H1 (cell line): ENCODE measurements at regions not wholly inside any gene's neighbourhood (a gene's known extent, or its start where the extent isn't known, plus 50 kb on each side); places are given as distances from the start of the nearest gene placed in this dataset.

Experiments used
- CTCF ChIA-PET: fragments of 300-600 bp; sonication (Branson Sonifier 250); formaldehyde crosslinking; loops from one replicate; lab custom pipeline; 2021; ENCODE audit not compliant: partially characterized antibody; lab: Charles Lee
- POLR2A ChIA-PET: fragments of 300-600 bp; sonication (Branson Sonifier 250); formaldehyde crosslinking; loops from one replicate; lab custom pipeline; 2021; ENCODE audit warnings: inconsistent platforms; ENCODE audit not compliant: partially characterized antibody; lab: Charles Lee
- DNase-seq, 2 experiments: peaks; one replicate each; pipeline versions ENCODE4 v3.0.0 to v3.0.0-alpha.2; 2010 to 2022; ENCODE audit warnings: low spot score in 2 of 2, low read depth in 1 of 2, mixed read lengths in 1 of 2
- FAIRE-seq: peaks from 2 replicates; lab custom pipeline; 2011; peaks lifted over from hg19 to GRCh38; lab: Jason Lieb, UNC
- H2AFZ ChIP-seq: 2 replicates; pipeline ENCODE4 v1.8.1; 2012; ENCODE audit warnings: low read length, inconsistent platforms
- H2AK5ac ChIP-seq: 2 replicates; pipeline ENCODE4 v1.6.1; 2013; ENCODE audit warnings: low read depth, low read length
- H2BK120ac ChIP-seq: replicated peaks from 2 replicates; pipeline ENCODE3; 2013; ENCODE audit warnings: low read depth, low read length, inconsistent platforms
- H2BK12ac ChIP-seq: 2 replicates; pipeline ENCODE4 v1.6.1; 2013; ENCODE audit warnings: low read depth, low read length
- H2BK15ac ChIP-seq: 2 replicates; pipeline ENCODE4 v1.6.1; 2013; ENCODE audit warnings: low read length
- H2BK20ac ChIP-seq: 2 replicates; pipeline ENCODE4 v1.6.1; 2013; ENCODE audit warnings: low read length
- H2BK5ac ChIP-seq: 2 replicates; pipeline ENCODE4 v1.6.1; 2013; ENCODE audit warnings: low read depth, low read length
- H3K14ac ChIP-seq: 2 replicates; pipeline ENCODE4 v1.6.1; 2013; ENCODE audit warnings: inconsistent platforms; ENCODE audit not compliant: insufficient read length
- H3K18ac ChIP-seq: 2 replicates; pipeline ENCODE4 v1.6.1; 2013; ENCODE audit warnings: low read length; ENCODE audit errors: extremely low read depth
- H3K23ac ChIP-seq: 2 replicates; pipeline ENCODE4 v1.6.1; 2013; ENCODE audit warnings: inconsistent platforms; ENCODE audit not compliant: insufficient read length
- H3K23me2 ChIP-seq: 2 replicates; pipeline ENCODE4 v1.6.1; 2013; ENCODE audit warnings: low read depth, low read length
- H3K27ac ChIP-seq: 2 replicates; pipeline ENCODE4 v1.6.1; 2011; ENCODE audit warnings: low read depth, low read length, inconsistent platforms
- H3K27me3 ChIP-seq, 4 experiments: replicated peaks in 1 of 4; 1 replicate in 1 of 4; 2 replicates in 3 of 4; pipeline versions ENCODE4 v1.6.1 to v1.8.1; 2011 to 2013; ENCODE audit warnings: low read length in 3 of 4, mild to moderate bottlenecking in 3 of 4, inconsistent platforms in 2 of 4, mixed read lengths in 2 of 4, moderate library complexity in 1 of 4; ENCODE audit not compliant: control insufficient read depth in 3 of 4, insufficient read depth in 3 of 4; ENCODE audit errors: extremely low read depth in 1 of 4
- H3K36me3 ChIP-seq, 4 experiments: 2 replicates each; pipeline versions ENCODE4 v1.6.1 to v1.8.1; 2011 to 2013; ENCODE audit warnings: mild to moderate bottlenecking in 4 of 4, low read length in 3 of 4, moderate library complexity in 2 of 4, control low read depth in 1 of 4, inconsistent platforms in 1 of 4; ENCODE audit not compliant: insufficient read depth in 4 of 4, control insufficient read depth in 2 of 4
- H3K4ac ChIP-seq: replicated peaks from 2 replicates; pipeline ENCODE3; 2013; ENCODE audit warnings: low read length, low read depth, mixed read lengths, inconsistent platforms; ENCODE audit not compliant: insufficient read length
- H3K4me1 ChIP-seq, 4 experiments: replicated peaks in 1 of 4; 1 replicate in 1 of 4; 2 replicates in 3 of 4; pipeline versions ENCODE4 v1.6.1 to v1.8.1; 2011 to 2013; ENCODE audit warnings: low read length in 3 of 4, inconsistent platforms in 2 of 4, mixed read lengths in 1 of 4; ENCODE audit not compliant: insufficient read depth in 4 of 4, control insufficient read depth in 3 of 4
- H3K4me2 ChIP-seq, 2 experiments: 2 replicates each; pipeline versions ENCODE4 v1.6.1 to v1.8.1; 2011 to 2013; ENCODE audit warnings: low read depth in 2 of 2, low read length in 2 of 2, control low read depth in 1 of 2, inconsistent platforms in 1 of 2, mild to moderate bottlenecking in 1 of 2; ENCODE audit not compliant: insufficient read depth in 1 of 2
- H3K4me3 ChIP-seq, 4 experiments: fragments of 200-600, 300-600 bp in 1 of 4; sonication (generic), shearing (Covaris generic), sonication (Bioruptor Twin) in 1 of 4; 2 replicates each; pipeline versions ENCODE4 v1.5.1 to v1.8.1; 2011 to 2016; ENCODE audit warnings: low read length in 4 of 4, low read depth in 3 of 4, control low read depth in 2 of 4, inconsistent platforms in 2 of 4, mild to moderate bottlenecking in 2 of 4, mixed read lengths in 1 of 4, moderate library complexity in 1 of 4; ENCODE audit not compliant: insufficient read depth in 2 of 4; ENCODE audit errors: extremely low read depth in 1 of 4
- H3K56ac ChIP-seq: replicated peaks from 2 replicates; pipeline ENCODE3; 2013; ENCODE audit warnings: low read depth, mild to moderate bottlenecking, mixed read lengths, low read length, inconsistent platforms; ENCODE audit not compliant: insufficient read length
- H3K79me1 ChIP-seq: 2 replicates; pipeline ENCODE4 v1.6.1; 2013; ENCODE audit warnings: low read depth, low read length, control low read depth
- H3K79me2 ChIP-seq, 2 experiments: 2 replicates each; pipeline versions ENCODE4 v1.6.1 to v1.8.1; 2012 to 2013; ENCODE audit warnings: low read length in 2 of 2, mild to moderate bottlenecking in 2 of 2, inconsistent platforms in 1 of 2; ENCODE audit not compliant: insufficient read depth in 2 of 2, control insufficient read depth in 1 of 2
- H3K9ac ChIP-seq, 4 experiments: replicated peaks in 1 of 4; 1 replicate in 1 of 4; 2 replicates in 3 of 4; pipeline versions ENCODE4 v1.6.1 to v1.8.1; 2011 to 2013; ENCODE audit warnings: low read depth in 3 of 4, low read length in 3 of 4, control low read depth in 2 of 4, mild to moderate bottlenecking in 2 of 4, moderate library complexity in 2 of 4, inconsistent platforms in 1 of 4; ENCODE audit errors: extremely low read depth in 1 of 4
- H3K9me3 ChIP-seq, 2 experiments: 2 replicates each; pipeline versions ENCODE4 v1.6.1 to v1.8.1; 2012 to 2013; ENCODE audit warnings: mild to moderate bottlenecking in 2 of 2, moderate library complexity in 2 of 2, control low read depth in 1 of 2, inconsistent platforms in 1 of 2, low read depth in 1 of 2, low read length in 1 of 2, mixed read lengths in 1 of 2; ENCODE audit not compliant: insufficient read depth in 2 of 2
- H4K20me1 ChIP-seq, 2 experiments: replicated peaks in 1 of 2; 2 replicates each; pipeline versions ENCODE3 to v1.8.1; 2011 to 2013; ENCODE audit warnings: inconsistent platforms in 2 of 2, low read length in 2 of 2, mild to moderate bottlenecking in 1 of 2; ENCODE audit not compliant: insufficient read depth in 2 of 2, control insufficient read depth in 1 of 2
- H4K5ac ChIP-seq: 2 replicates; pipeline ENCODE4 v1.6.1; 2013; ENCODE audit warnings: low read length, low read depth, mixed read lengths, inconsistent platforms; ENCODE audit not compliant: insufficient read length
- H4K8ac ChIP-seq: 2 replicates; pipeline ENCODE4 v1.8.0; 2013; ENCODE audit warnings: mild to moderate bottlenecking, moderate library complexity, low read length, inconsistent platforms; ENCODE audit not compliant: insufficient read depth; ENCODE audit errors: extremely low read depth
- H4K91ac ChIP-seq: replicated peaks from 2 replicates; pipeline ENCODE3; 2013; ENCODE audit warnings: low read length, mixed read lengths, inconsistent platforms; ENCODE audit not compliant: insufficient read length
- BACH1 ChIP-seq: IDR thresholded peaks from 2 replicates; pipeline ENCODE4 v1.6.1; 2012; ENCODE audit warnings: low read length, improper control_type of control experiment
- CHD2 ChIP-seq: IDR thresholded peaks from 2 replicates; pipeline ENCODE4 v1.6.1; 2012; ENCODE audit warnings: low read length, improper control_type of control experiment
- EP300 ChIP-seq, 2 experiments: IDR thresholded peaks; 1 replicate in 1 of 2; 2 replicates in 1 of 2; pipeline ENCODE4 v1.6.1; 2011 to 2012; ENCODE audit warnings: low read depth in 2 of 2, low read length in 2 of 2, mild to moderate bottlenecking in 2 of 2, borderline replicate concordance in 1 of 2, inconsistent platforms in 1 of 2, moderate library complexity in 1 of 2
- MAFK ChIP-seq: IDR thresholded peaks from 2 replicates; pipeline ENCODE4 v1.6.1; 2012; ENCODE audit warnings: low read depth, mild to moderate bottlenecking, improper control_type of control experiment, low read length
- NANOG ChIP-seq: IDR thresholded peaks from 2 replicates; pipeline ENCODE4 v1.6.1; 2011; ENCODE audit warnings: low read length, low read depth, mild to moderate bottlenecking, inconsistent platforms; ENCODE audit not compliant: insufficient read depth, poor library complexity, severe bottlenecking
- POLR2A ChIP-seq, 2 experiments: IDR thresholded peaks; 1 replicate in 1 of 2; 2 replicates in 1 of 2; pipeline ENCODE4 v1.6.1; 2011; ENCODE audit warnings: low read depth in 2 of 2, low read length in 2 of 2, mild to moderate bottlenecking in 2 of 2; ENCODE audit errors: control extremely low read depth in 1 of 2
- SP1 ChIP-seq: IDR thresholded peaks from 2 replicates; pipeline ENCODE4 v1.6.1; 2011; ENCODE audit warnings: low read depth, low read length
- TCF12 ChIP-seq: IDR thresholded peaks from 2 replicates; pipeline ENCODE4 v1.6.1; 2011; ENCODE audit warnings: low read depth, mild to moderate bottlenecking, low read length
- YY1 ChIP-seq: IDR thresholded peaks from 2 replicates; pipeline ENCODE4 v1.6.1; 2011; ENCODE audit warnings: low read depth, mild to moderate bottlenecking, low read length
- WGBS, 2 experiments: shearing (Covaris generic) in 1 of 2; methylation state at CpG; one replicate each; pipeline versions ENCODE4 v1.1.6 to v1.1.7; 2013 to 2015; ENCODE audit warnings: low lambda C conversion rate in 2 of 2, mixed read lengths in 2 of 2, inconsistent platforms in 1 of 2, low coverage in 1 of 2, missing lambda C conversion rate in 1 of 2; ENCODE audit not compliant: insufficient replicate concordance in 2 of 2, insufficient coverage in 1 of 2, insufficient read length in 1 of 2; ENCODE audit errors: extremely low coverage in 1 of 2, missing lambda C conversion rate in 1 of 2; 5-methylcytosine and 5-hydroxymethylcytosine counted together
- TF ChIP-seq, protein P1 (sequence below), 3 experiments: IDR thresholded peaks; 1 replicate in 2 of 3; 2 replicates in 1 of 3; pipeline versions ENCODE4 v1.5.1 to v1.6.1; 2011; ENCODE audit warnings: low read length in 3 of 3, mild to moderate bottlenecking in 3 of 3, inconsistent platforms in 2 of 3, low read depth in 1 of 3, moderate library complexity in 1 of 3; ENCODE audit not compliant: insufficient read depth in 1 of 3; ENCODE audit errors: control extremely low read depth in 1 of 3

DNA sequence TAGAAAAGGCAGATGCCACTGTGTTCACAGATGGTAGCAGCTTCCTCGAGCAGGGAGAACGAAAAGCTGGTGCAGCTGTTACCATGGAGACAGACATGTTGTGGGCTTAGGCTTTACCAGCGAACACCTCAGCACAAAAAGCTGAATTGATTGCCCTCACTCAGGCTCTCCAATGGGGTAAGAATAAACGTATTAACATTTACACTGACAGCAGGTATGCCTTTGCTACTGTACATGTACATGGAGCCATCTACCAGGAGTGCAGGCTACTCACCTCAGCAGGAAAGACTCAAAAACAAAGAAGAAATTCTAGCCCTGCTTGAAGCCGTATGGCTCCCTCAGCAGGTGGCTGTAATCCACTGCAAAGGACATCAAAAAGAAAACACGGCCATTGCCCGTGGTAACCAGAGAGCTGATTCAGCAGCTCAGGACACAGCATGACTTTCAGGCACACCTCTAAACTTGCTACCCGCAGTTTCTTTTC, 197.7 kb downstream of the ZNF737 start:
- H3K23ac ChIP-seq: no peak overlapping the region
- no peak overlapping the region for H4K91ac ChIP-seq
- H2BK5ac ChIP-seq: no peak overlapping the region
- H3K4me2 ChIP-seq: peak overlapping the region; percentile 55 to 69
- FAIRE-seq (peak; percentile 99), DNase-seq (peak in 1 of 2 experiments; percentile 62)
- peaks cover 17 to 56% (median 42%) of the 10 kb centered on the region in 4 experiments for H3K27me3 ChIP-seq
- peak overlapping the region; percentile 29; the same call in 1 of the 2 replicates for H2AK5ac ChIP-seq
- whole genome bisulfite sequencing, 2 experiments: 23% methylated on average over 8 of the region's 8 CpGs; no CpG with 5 or more reads in 1 of the 2 experiments
- H3K9me3 ChIP-seq: no peaks in the 10 kb centered on the region
- 0 out of 2 replicates have a peak overlapping the region, but pooled peaks have one; percentile 3 for H3K27ac ChIP-seq
- H2AFZ ChIP-seq: no peak overlapping the region
- H2BK12ac ChIP-seq: peak overlapping the region; percentile 77; the same call in 1 of the 2 replicates
- H2BK20ac ChIP-seq: no peak overlapping the region
- no peak overlapping the region for H4K8ac ChIP-seq
- no peak overlapping the region for H3K4ac ChIP-seq
- no peak overlapping the region; the same call in 1 of the 2 replicates for H3K18ac ChIP-seq
- peaks cover 6 to 34% (median 23%) of the 10 kb centered on the region in 4 experiments; a peak in 5 of 7 replicates for H3K4me1 ChIP-seq
- H2BK15ac ChIP-seq: 0 out of 2 replicates have a peak overlapping the region, but pooled peaks have one; percentile 88
- peaks cover 5 to 16% of the 10 kb centered on the region in 2 experiments for H4K20me1 ChIP-seq
- H3K79me2 ChIP-seq: no peaks in the 10 kb centered on the region
- no peaks in the 10 kb centered on the region for H3K23me2 ChIP-seq
- CTCF ChIA-PET: interaction anchor here (0.7 to 2.6 kb wide), 8 partner anchors 10 to 138 kb away, joined by 3 to 8 read pairs (median 4); no protein-coding TSS in a partner anchor
- peaks cover 0 to 5% (median 1%) of the 10 kb centered on the region in 4 experiments; a peak in 2 of 8 replicates for H3K36me3 ChIP-seq
- no peak overlapping the region for H4K5ac ChIP-seq
- H3K9ac ChIP-seq: no peak overlapping the region; a peak in 2 of 7 replicates
- no peak overlapping the region for H2BK120ac ChIP-seq
- peak overlapping the region in 3 of 4 experiments; percentile 1 to 7 (median 2); a peak in 2 of 8 replicates for H3K4me3 ChIP-seq
- no peak overlapping the region for H3K14ac ChIP-seq
- H3K56ac ChIP-seq: no peak overlapping the region
- no peaks in the 10 kb centered on the region for H3K79me1 ChIP-seq
- POLR2A ChIA-PET: interaction anchor here (0.6 to 2.0 kb wide), 9 partner anchors 12 to 727 kb away, joined by 3 to 6 read pairs (median 3); partner anchors contain the start of gene ZNF90
- TF ChIP-seq MAFK: peak; percentile 89
- peak in 1 of 2 experiments; percentile 69; a peak in 1 of 3 replicates for TF ChIP-seq EP300 (IDR thresholded peaks at IDR 0.05; ENCODE audit: borderline replicate concordance in 1 of 2, low read depth in 2 of 2, low read length in 2 of 2)
- no peak for TF ChIP-seq POLR2A (IDR thresholded peaks at IDR 0.05; ENCODE audit: control extremely low read depth in 1 of 2, low read depth in 2 of 2, low read length in 2 of 2)
- TF ChIP-seq CHD2: no peak
- 0 out of 2 replicates have a peak, but pooled peaks have one; percentile 27 for TF ChIP-seq SP1
- TF ChIP-seq, protein P1, sequence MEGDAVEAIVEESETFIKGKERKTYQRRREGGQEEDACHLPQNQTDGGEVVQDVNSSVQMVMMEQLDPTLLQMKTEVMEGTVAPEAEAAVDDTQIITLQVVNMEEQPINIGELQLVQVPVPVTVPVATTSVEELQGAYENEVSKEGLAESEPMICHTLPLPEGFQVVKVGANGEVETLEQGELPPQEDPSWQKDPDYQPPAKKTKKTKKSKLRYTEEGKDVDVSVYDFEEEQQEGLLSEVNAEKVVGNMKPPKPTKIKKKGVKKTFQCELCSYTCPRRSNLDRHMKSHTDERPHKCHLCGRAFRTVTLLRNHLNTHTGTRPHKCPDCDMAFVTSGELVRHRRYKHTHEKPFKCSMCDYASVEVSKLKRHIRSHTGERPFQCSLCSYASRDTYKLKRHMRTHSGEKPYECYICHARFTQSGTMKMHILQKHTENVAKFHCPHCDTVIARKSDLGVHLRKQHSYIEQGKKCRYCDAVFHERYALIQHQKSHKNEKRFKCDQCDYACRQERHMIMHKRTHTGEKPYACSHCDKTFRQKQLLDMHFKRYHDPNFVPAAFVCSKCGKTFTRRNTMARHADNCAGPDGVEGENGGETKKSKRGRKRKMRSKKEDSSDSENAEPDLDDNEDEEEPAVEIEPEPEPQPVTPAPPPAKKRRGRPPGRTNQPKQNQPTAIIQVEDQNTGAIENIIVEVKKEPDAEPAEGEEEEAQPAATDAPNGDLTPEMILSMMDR (IDR thresholded peaks at IDR 0.05; ENCODE audit: control extremely low read depth in 1 of 3, insufficient read depth in 1 of 3, low read depth in 1 of 3, low read length in 3 of 3): peak in 2 of 3 experiments; percentile 3 to 39; a peak in 2 of 4 replicates
- peak; percentile 66; the same call in 1 of the 2 replicates for TF ChIP-seq TCF12
- peak; percentile 44; the same call in 1 of the 2 replicates for TF ChIP-seq YY1
- TF ChIP-seq BACH1: peak; percentile 86
- TF ChIP-seq NANOG: peak; percentile 83
